H1 (cell line): ENCODE measurements at regions not wholly inside any gene's neighbourhood (a gene's known extent, or its start where the extent isn't known, plus 50 kb on each side); places are given as distances from the start of the nearest gene placed in this dataset.

Experiments used
- CTCF ChIA-PET: fragments of 300-600 bp; sonication (Branson Sonifier 250); formaldehyde crosslinking; loops from one replicate; lab custom pipeline; 2021; ENCODE audit not compliant: partially characterized antibody; lab: Charles Lee
- POLR2A ChIA-PET: fragments of 300-600 bp; sonication (Branson Sonifier 250); formaldehyde crosslinking; loops from one replicate; lab custom pipeline; 2021; ENCODE audit warnings: inconsistent platforms; ENCODE audit not compliant: partially characterized antibody; lab: Charles Lee
- DNase-seq, 2 experiments: peaks; one replicate each; pipeline versions ENCODE4 v3.0.0 to v3.0.0-alpha.2; 2010 to 2022; ENCODE audit warnings: low spot score in 2 of 2, low read depth in 1 of 2, mixed read lengths in 1 of 2
- FAIRE-seq: peaks from 2 replicates; lab custom pipeline; 2011; peaks lifted over from hg19 to GRCh38; lab: Jason Lieb, UNC
- H2AFZ ChIP-seq: 2 replicates; pipeline ENCODE4 v1.8.1; 2012; ENCODE audit warnings: low read length, inconsistent platforms
- H2AK5ac ChIP-seq: 2 replicates; pipeline ENCODE4 v1.6.1; 2013; ENCODE audit warnings: low read depth, low read length
- H2BK120ac ChIP-seq: replicated peaks from 2 replicates; pipeline ENCODE3; 2013; ENCODE audit warnings: low read depth, low read length, inconsistent platforms
- H2BK12ac ChIP-seq: 2 replicates; pipeline ENCODE4 v1.6.1; 2013; ENCODE audit warnings: low read depth, low read length
- H2BK15ac ChIP-seq: 2 replicates; pipeline ENCODE4 v1.6.1; 2013; ENCODE audit warnings: low read length
- H2BK20ac ChIP-seq: 2 replicates; pipeline ENCODE4 v1.6.1; 2013; ENCODE audit warnings: low read length
- H2BK5ac ChIP-seq: 2 replicates; pipeline ENCODE4 v1.6.1; 2013; ENCODE audit warnings: low read depth, low read length
- H3K14ac ChIP-seq: 2 replicates; pipeline ENCODE4 v1.6.1; 2013; ENCODE audit warnings: inconsistent platforms; ENCODE audit not compliant: insufficient read length
- H3K18ac ChIP-seq: 2 replicates; pipeline ENCODE4 v1.6.1; 2013; ENCODE audit warnings: low read length; ENCODE audit errors: extremely low read depth
- H3K23ac ChIP-seq: 2 replicates; pipeline ENCODE4 v1.6.1; 2013; ENCODE audit warnings: inconsistent platforms; ENCODE audit not compliant: insufficient read length
- H3K23me2 ChIP-seq: 2 replicates; pipeline ENCODE4 v1.6.1; 2013; ENCODE audit warnings: low read depth, low read length
- H3K27ac ChIP-seq: 2 replicates; pipeline ENCODE4 v1.6.1; 2011; ENCODE audit warnings: low read depth, low read length, inconsistent platforms
- H3K27me3 ChIP-seq, 4 experiments: replicated peaks in 1 of 4; 1 replicate in 1 of 4; 2 replicates in 3 of 4; pipeline versions ENCODE4 v1.6.1 to v1.8.1; 2011 to 2013; ENCODE audit warnings: low read length in 3 of 4, mild to moderate bottlenecking in 3 of 4, inconsistent platforms in 2 of 4, mixed read lengths in 2 of 4, moderate library complexity in 1 of 4; ENCODE audit not compliant: control insufficient read depth in 3 of 4, insufficient read depth in 3 of 4; ENCODE audit errors: extremely low read depth in 1 of 4
- H3K36me3 ChIP-seq, 4 experiments: 2 replicates each; pipeline versions ENCODE4 v1.6.1 to v1.8.1; 2011 to 2013; ENCODE audit warnings: mild to moderate bottlenecking in 4 of 4, low read length in 3 of 4, moderate library complexity in 2 of 4, control low read depth in 1 of 4, inconsistent platforms in 1 of 4; ENCODE audit not compliant: insufficient read depth in 4 of 4, control insufficient read depth in 2 of 4
- H3K4ac ChIP-seq: replicated peaks from 2 replicates; pipeline ENCODE3; 2013; ENCODE audit warnings: low read length, low read depth, mixed read lengths, inconsistent platforms; ENCODE audit not compliant: insufficient read length
- H3K4me1 ChIP-seq, 4 experiments: replicated peaks in 1 of 4; 1 replicate in 1 of 4; 2 replicates in 3 of 4; pipeline versions ENCODE4 v1.6.1 to v1.8.1; 2011 to 2013; ENCODE audit warnings: low read length in 3 of 4, inconsistent platforms in 2 of 4, mixed read lengths in 1 of 4; ENCODE audit not compliant: insufficient read depth in 4 of 4, control insufficient read depth in 3 of 4
- H3K4me2 ChIP-seq, 2 experiments: 2 replicates each; pipeline versions ENCODE4 v1.6.1 to v1.8.1; 2011 to 2013; ENCODE audit warnings: low read depth in 2 of 2, low read length in 2 of 2, control low read depth in 1 of 2, inconsistent platforms in 1 of 2, mild to moderate bottlenecking in 1 of 2; ENCODE audit not compliant: insufficient read depth in 1 of 2
- H3K4me3 ChIP-seq, 4 experiments: fragments of 200-600, 300-600 bp in 1 of 4; sonication (generic), shearing (Covaris generic), sonication (Bioruptor Twin) in 1 of 4; 2 replicates each; pipeline versions ENCODE4 v1.5.1 to v1.8.1; 2011 to 2016; ENCODE audit warnings: low read length in 4 of 4, low read depth in 3 of 4, control low read depth in 2 of 4, inconsistent platforms in 2 of 4, mild to moderate bottlenecking in 2 of 4, mixed read lengths in 1 of 4, moderate library complexity in 1 of 4; ENCODE audit not compliant: insufficient read depth in 2 of 4; ENCODE audit errors: extremely low read depth in 1 of 4
- H3K56ac ChIP-seq: replicated peaks from 2 replicates; pipeline ENCODE3; 2013; ENCODE audit warnings: low read depth, mild to moderate bottlenecking, mixed read lengths, low read length, inconsistent platforms; ENCODE audit not compliant: insufficient read length
- H3K79me1 ChIP-seq: 2 replicates; pipeline ENCODE4 v1.6.1; 2013; ENCODE audit warnings: low read depth, low read length, control low read depth
- H3K79me2 ChIP-seq, 2 experiments: 2 replicates each; pipeline versions ENCODE4 v1.6.1 to v1.8.1; 2012 to 2013; ENCODE audit warnings: low read length in 2 of 2, mild to moderate bottlenecking in 2 of 2, inconsistent platforms in 1 of 2; ENCODE audit not compliant: insufficient read depth in 2 of 2, control insufficient read depth in 1 of 2
- H3K9ac ChIP-seq, 4 experiments: replicated peaks in 1 of 4; 1 replicate in 1 of 4; 2 replicates in 3 of 4; pipeline versions ENCODE4 v1.6.1 to v1.8.1; 2011 to 2013; ENCODE audit warnings: low read depth in 3 of 4, low read length in 3 of 4, control low read depth in 2 of 4, mild to moderate bottlenecking in 2 of 4, moderate library complexity in 2 of 4, inconsistent platforms in 1 of 4; ENCODE audit errors: extremely low read depth in 1 of 4
- H3K9me3 ChIP-seq, 2 experiments: 2 replicates each; pipeline versions ENCODE4 v1.6.1 to v1.8.1; 2012 to 2013; ENCODE audit warnings: mild to moderate bottlenecking in 2 of 2, moderate library complexity in 2 of 2, control low read depth in 1 of 2, inconsistent platforms in 1 of 2, low read depth in 1 of 2, low read length in 1 of 2, mixed read lengths in 1 of 2; ENCODE audit not compliant: insufficient read depth in 2 of 2
- H4K20me1 ChIP-seq, 2 experiments: replicated peaks in 1 of 2; 2 replicates each; pipeline versions ENCODE3 to v1.8.1; 2011 to 2013; ENCODE audit warnings: inconsistent platforms in 2 of 2, low read length in 2 of 2, mild to moderate bottlenecking in 1 of 2; ENCODE audit not compliant: insufficient read depth in 2 of 2, control insufficient read depth in 1 of 2
- H4K5ac ChIP-seq: 2 replicates; pipeline ENCODE4 v1.6.1; 2013; ENCODE audit warnings: low read length, low read depth, mixed read lengths, inconsistent platforms; ENCODE audit not compliant: insufficient read length
- H4K8ac ChIP-seq: 2 replicates; pipeline ENCODE4 v1.8.0; 2013; ENCODE audit warnings: mild to moderate bottlenecking, moderate library complexity, low read length, inconsistent platforms; ENCODE audit not compliant: insufficient read depth; ENCODE audit errors: extremely low read depth
- H4K91ac ChIP-seq: replicated peaks from 2 replicates; pipeline ENCODE3; 2013; ENCODE audit warnings: low read length, mixed read lengths, inconsistent platforms; ENCODE audit not compliant: insufficient read length
- NRF1 ChIP-seq: IDR thresholded peaks from 2 replicates; pipeline ENCODE4 v1.6.1; 2011; ENCODE audit warnings: mild to moderate bottlenecking, low read depth, low read length, improper control_type of control experiment
- WGBS, 2 experiments: shearing (Covaris generic) in 1 of 2; methylation state at CpG; one replicate each; pipeline versions ENCODE4 v1.1.6 to v1.1.7; 2013 to 2015; ENCODE audit warnings: low lambda C conversion rate in 2 of 2, mixed read lengths in 2 of 2, inconsistent platforms in 1 of 2, low coverage in 1 of 2, missing lambda C conversion rate in 1 of 2; ENCODE audit not compliant: insufficient replicate concordance in 2 of 2, insufficient coverage in 1 of 2, insufficient read length in 1 of 2; ENCODE audit errors: extremely low coverage in 1 of 2, missing lambda C conversion rate in 1 of 2; 5-methylcytosine and 5-hydroxymethylcytosine counted together

DNA sequence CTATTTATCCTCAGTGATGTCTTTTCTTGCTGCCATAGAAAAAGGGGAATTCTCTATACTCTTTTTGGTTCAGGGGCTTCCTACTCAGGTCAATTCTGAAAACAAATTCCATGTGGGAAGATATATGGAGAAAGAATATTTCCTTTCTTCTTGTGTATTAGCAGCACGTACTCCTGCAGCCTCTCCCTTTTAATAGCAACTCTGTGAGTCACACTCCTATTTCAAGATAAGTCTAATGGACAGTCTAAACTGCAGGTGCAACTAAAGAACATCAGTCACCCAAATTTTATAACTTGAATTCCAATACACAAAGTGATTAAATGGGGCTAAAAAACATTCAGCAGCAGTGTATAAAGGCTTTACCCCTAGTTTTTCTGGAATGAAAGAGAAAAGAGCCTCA, 942.2 kb downstream of the CNTNAP5 start:
- Histone ChIP-seq H3K4me3 (no peak overlapping the region), H3K18ac (no peak overlapping the region), H3K79me2 (no peaks in the 10 kb centered on the region), H3K79me1 (no peaks in the 10 kb centered on the region), H2BK12ac (no peak overlapping the region), H2BK5ac (no peak overlapping the region), H2AK5ac (no peak overlapping the region), H3K4me1 (no peaks in the 10 kb centered on the region), H3K9me3 (no peaks in the 10 kb centered on the region), H4K8ac (no peak overlapping the region), H3K23me2 (no peaks in the 10 kb centered on the region), H4K91ac (no peak overlapping the region), H3K27ac (no peak overlapping the region), H3K4ac (no peak overlapping the region), H3K27me3 (no peaks in the 10 kb centered on the region), H2BK15ac (no peak overlapping the region), H2AFZ (no peak overlapping the region), H3K14ac (no peak overlapping the region), H4K5ac (no peak overlapping the region), H3K23ac (no peak overlapping the region), H2BK120ac (no peak overlapping the region), H2BK20ac (no peak overlapping the region), H3K9ac (no peak overlapping the region), H4K20me1 (no peaks in the 10 kb centered on the region), H3K4me2 (no peak overlapping the region), H3K36me3 (no peaks in the 10 kb centered on the region), H3K56ac (no peak overlapping the region)
- CTCF ChIA-PET, result no interaction called here
- FAIRE-seq, result no peak
- POLR2A ChIA-PET, result no interaction called here
- DNase-seq, result no peak
- WGBS, 2 experiments, result 100% methylated on average over 1 of the region's 1 CpG; no CpG with 5 or more reads in 1 of the 2 experiments
- no peak for TF ChIP-seq NRF1
